Small intestine (tissue), 7 donors: ENCODE measurements at regions not wholly inside any gene's neighbourhood (a gene's known extent, or its start where the extent isn't known, plus 50 kb on each side); places are given as distances from the start of the nearest gene placed in this dataset.

ENCODE experiments used
- DNase-seq, 2 donors: peaks; one replicate each; pipeline versions ENCODE4 v3.0.0 to v3.0.0-alpha.2; 2013
- FAIRE-seq: peaks from 2 replicates; lab custom pipeline; 2012; peaks lifted over from hg19 to GRCh38; lab: Jason Lieb, UNC
- H3K27ac ChIP-seq, 3 donors: one replicate each; pipeline ENCODE4 v1.5.1; 2013; ENCODE audit warnings: low read length in 2 of 3, mild to moderate bottlenecking in 2 of 3, control low read depth in 1 of 3, inconsistent platforms in 1 of 3, low read depth in 1 of 3, moderate library complexity in 1 of 3
- H3K27me3 ChIP-seq, 3 donors: one replicate each; pipeline ENCODE4 v1.6.1; 2013; ENCODE audit warnings: low read length in 3 of 3, inconsistent platforms in 1 of 3; ENCODE audit not compliant: control insufficient read depth in 3 of 3, insufficient read depth in 3 of 3
- H3K36me3 ChIP-seq, 3 donors: one replicate each; pipeline ENCODE4 v1.6.1; 2013; ENCODE audit warnings: low read length in 3 of 3, inconsistent platforms in 1 of 3, low read depth in 1 of 3, mild to moderate bottlenecking in 1 of 3, moderate library complexity in 1 of 3; ENCODE audit not compliant: control insufficient read depth in 3 of 3, insufficient read depth in 2 of 3
- H3K4me1 ChIP-seq, 3 donors: one replicate each; pipeline ENCODE4 v1.6.1; 2013; ENCODE audit warnings: low read length in 2 of 3, inconsistent platforms in 1 of 3, low read depth in 1 of 3, mild to moderate bottlenecking in 1 of 3, moderate library complexity in 1 of 3; ENCODE audit not compliant: control insufficient read depth in 3 of 3, insufficient read depth in 2 of 3
- H3K4me3 ChIP-seq, 3 donors: one replicate each; pipeline ENCODE4 v1.5.1; 2013; ENCODE audit warnings: low read length in 3 of 3, control low read depth in 1 of 3, inconsistent platforms in 1 of 3, low read depth in 1 of 3, mild to moderate bottlenecking in 1 of 3, moderate library complexity in 1 of 3
- H3K9me3 ChIP-seq, 2 donors: one replicate each; pipeline ENCODE4 v1.6.1; 2013; ENCODE audit warnings: low read depth in 1 of 2, low read length in 1 of 2; ENCODE audit not compliant: control insufficient read depth in 2 of 2, insufficient read depth in 1 of 2
- WGBS, 3 donors: extraction: QIAGEN DNeasy Blood & Tissue Kit; methylation state at CpG; one replicate each; pipeline ENCODE4 v1.1.7; 2013; 5-methylcytosine and 5-hydroxymethylcytosine counted together
- donor health status: healthy with polysubstance abuse.
- donor health status: control.
- donor health status: control.
- donor health status: Bipolar disorder and iron deficiency.
- donor health status: healthy.

DNA sequence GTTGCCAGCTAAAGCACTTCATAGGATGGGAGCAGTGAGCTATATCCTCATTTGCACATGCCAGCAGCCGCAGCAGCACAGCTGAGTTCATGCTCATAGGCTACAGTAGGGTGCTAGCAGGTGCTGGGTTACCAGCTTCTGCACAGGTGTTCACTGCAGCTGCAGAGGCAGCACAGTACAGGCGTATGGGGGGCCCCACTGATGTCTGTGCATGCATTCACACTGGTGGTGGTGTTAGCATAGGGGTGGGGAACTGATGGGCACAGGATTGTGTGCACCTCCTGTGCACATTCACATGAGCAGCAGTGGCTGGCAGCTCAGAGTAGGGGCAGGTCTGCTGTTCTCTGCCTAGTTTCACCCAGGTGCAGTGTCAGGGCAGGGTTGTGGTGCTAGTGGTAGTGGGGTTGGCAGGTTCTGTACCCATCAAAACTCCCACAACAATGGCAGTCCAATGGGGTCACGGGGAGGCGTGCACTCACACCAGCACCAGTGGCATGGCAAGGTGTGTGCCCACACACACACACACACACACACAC, 58.9 kb upstream of the IRAK1BP1 start:
- H3K27me3 ChIP-seq, result no peaks in the 10 kb centered on the region
- WGBS, 3 donors, result 56 to 83% (median 72%) methylated on average over 3 to 4 of the region's 4 CpGs
- no peak overlapping the region for H3K4me3 ChIP-seq
- FAIRE-seq, result no peak
- no peak overlapping the region for H3K27ac ChIP-seq
- DNase-seq, result no peak
- H3K4me1 ChIP-seq, result peaks cover 0 to 2% (median 0%) of the 10 kb centered on the region in 3 donors
- no peaks in the 10 kb centered on the region for H3K36me3 ChIP-seq
- H3K9me3 ChIP-seq, result peaks cover 0 to 6% of the 10 kb centered on the region in 2 donors

DNA sequence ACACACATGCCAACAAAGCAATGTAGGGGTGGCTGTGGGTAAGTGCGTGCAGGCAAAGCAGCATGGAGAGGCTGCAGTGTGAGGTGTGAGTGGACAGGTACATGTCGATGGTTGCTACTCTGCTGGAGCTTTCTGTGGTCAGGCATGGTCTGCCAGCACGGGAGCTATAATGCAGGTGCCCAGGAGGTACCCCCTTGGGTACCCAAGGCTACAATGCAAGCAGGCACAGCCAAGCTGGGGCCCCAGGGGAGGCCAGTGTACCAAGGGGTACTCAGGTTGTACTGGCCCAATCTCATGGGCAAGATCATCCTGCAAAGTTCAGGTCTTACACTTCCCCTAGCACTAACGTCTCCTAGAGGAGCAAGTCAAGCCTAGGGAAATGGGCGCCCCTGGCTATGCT, 58.4 kb upstream of the IRAK1BP1 start:
- H3K36me3 ChIP-seq, result no peaks in the 10 kb centered on the region
- DNase-seq (no peak), FAIRE-seq (no peak)
- 84 to 93% (median 91%) methylated on average over 5 of the region's 5 CpGs for WGBS, 3 donors
- H3K4me3 ChIP-seq, result no peak overlapping the region
- H3K4me1 ChIP-seq, result peaks cover 0 to 2% (median 0%) of the 10 kb centered on the region in 3 donors
- H3K9me3 ChIP-seq, result peaks cover 0 to 6% of the 10 kb centered on the region in 2 donors
- no peak overlapping the region for H3K27ac ChIP-seq
- H3K27me3 ChIP-seq, result no peaks in the 10 kb centered on the region

DNA sequence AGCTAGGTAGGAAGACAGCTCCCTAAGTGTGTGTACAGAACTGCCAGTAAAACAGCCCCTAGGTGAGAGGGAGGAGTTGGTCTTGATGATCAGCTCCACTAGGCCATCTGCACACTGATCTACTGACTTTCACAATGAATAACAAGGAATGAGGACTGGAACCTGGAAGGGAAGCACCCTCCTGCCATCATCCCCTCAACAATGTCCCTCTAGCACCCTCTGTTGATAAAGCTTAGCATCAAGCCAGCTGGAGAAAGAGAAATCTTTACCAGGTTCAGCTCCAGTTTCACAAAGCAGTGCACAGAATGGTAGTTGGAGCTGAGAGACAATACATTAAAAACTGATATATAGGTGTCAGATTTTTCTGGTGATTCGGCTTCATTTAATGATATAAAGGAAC, 57.2 kb upstream of the IRAK1BP1 start:
- no peaks in the 10 kb centered on the region for H3K27me3 ChIP-seq
- H3K36me3 ChIP-seq, result no peaks in the 10 kb centered on the region
- H3K27ac ChIP-seq, result no peak overlapping the region
- H3K4me1 ChIP-seq, result peaks cover 0 to 2% (median 0%) of the 10 kb centered on the region in 3 donors
- no peak overlapping the region for H3K4me3 ChIP-seq
- 6 to 15% (median 15%) methylated on average over 1 of the region's 1 CpG for WGBS, 3 donors
- DNase-seq (peak; percentile 61), FAIRE-seq (no peak)
- H3K9me3 ChIP-seq, result peaks cover 0 to 6% of the 10 kb centered on the region in 2 donors

DNA sequence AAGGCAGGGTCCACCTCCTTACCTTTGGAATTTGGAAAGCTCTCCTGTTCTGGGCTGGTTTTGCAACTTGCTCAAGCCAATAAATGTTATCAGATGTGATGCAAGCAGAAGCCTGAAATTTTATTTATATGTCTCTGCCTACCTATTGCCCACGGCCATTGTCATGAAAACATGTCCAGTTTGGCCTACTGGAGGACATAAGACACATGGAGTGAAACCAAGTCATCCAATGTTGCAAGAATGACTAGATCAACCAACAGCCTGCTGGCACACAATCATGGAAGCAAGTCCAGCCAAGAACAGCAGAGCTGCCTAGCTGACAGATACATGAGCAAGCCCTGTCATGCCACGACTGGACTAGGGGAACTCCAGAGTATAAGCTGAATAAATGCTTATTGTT, 56.7 kb upstream of the IRAK1BP1 start:
- 14 to 45% (median 20%) methylated on average over 2 of the region's 2 CpGs for WGBS, 3 donors
- FAIRE-seq (no peak), DNase-seq (no peak)
- Histone ChIP-seq H3K27ac (no peak overlapping the region), H3K4me3 (no peak overlapping the region), H3K9me3 (peaks cover 0 to 6% of the 10 kb centered on the region in 2 donors), H3K36me3 (no peaks in the 10 kb centered on the region), H3K27me3 (no peaks in the 10 kb centered on the region), H3K4me1 (peaks cover 0 to 2% (median 0%) of the 10 kb centered on the region in 3 donors)
